ENCODE measurements at regions not wholly inside any gene's neighbourhood (a gene's known extent, or its start where the extent isn't known, plus 50 kb on each side); places are given as distances from the start of the nearest gene placed in this dataset.

GRCh38 chr12:42853370-42854140, 264.0 kb upstream of the PRICKLE1 start:
- DNase-seq (ENCODE audit: low spot score): no peak
- Histone ChIP-seq H3K27ac (no peak overlapping the region), H3K4me3 (no peak overlapping the region)
- TF ChIP-seq, protein P1, sequence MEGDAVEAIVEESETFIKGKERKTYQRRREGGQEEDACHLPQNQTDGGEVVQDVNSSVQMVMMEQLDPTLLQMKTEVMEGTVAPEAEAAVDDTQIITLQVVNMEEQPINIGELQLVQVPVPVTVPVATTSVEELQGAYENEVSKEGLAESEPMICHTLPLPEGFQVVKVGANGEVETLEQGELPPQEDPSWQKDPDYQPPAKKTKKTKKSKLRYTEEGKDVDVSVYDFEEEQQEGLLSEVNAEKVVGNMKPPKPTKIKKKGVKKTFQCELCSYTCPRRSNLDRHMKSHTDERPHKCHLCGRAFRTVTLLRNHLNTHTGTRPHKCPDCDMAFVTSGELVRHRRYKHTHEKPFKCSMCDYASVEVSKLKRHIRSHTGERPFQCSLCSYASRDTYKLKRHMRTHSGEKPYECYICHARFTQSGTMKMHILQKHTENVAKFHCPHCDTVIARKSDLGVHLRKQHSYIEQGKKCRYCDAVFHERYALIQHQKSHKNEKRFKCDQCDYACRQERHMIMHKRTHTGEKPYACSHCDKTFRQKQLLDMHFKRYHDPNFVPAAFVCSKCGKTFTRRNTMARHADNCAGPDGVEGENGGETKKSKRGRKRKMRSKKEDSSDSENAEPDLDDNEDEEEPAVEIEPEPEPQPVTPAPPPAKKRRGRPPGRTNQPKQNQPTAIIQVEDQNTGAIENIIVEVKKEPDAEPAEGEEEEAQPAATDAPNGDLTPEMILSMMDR (IDR thresholded peaks at IDR 0.05): no peak

GRCh38 chr12:42846782-42847181, 257.2 kb upstream of the PRICKLE1 start:
- DNase-seq (ENCODE audit: low spot score): no peak
- no peak overlapping the region for H3K27ac ChIP-seq
- H3K4me3 ChIP-seq: no peak overlapping the region
- TF ChIP-seq, protein P1 (IDR thresholded peaks at IDR 0.05): no peak

DNA sequence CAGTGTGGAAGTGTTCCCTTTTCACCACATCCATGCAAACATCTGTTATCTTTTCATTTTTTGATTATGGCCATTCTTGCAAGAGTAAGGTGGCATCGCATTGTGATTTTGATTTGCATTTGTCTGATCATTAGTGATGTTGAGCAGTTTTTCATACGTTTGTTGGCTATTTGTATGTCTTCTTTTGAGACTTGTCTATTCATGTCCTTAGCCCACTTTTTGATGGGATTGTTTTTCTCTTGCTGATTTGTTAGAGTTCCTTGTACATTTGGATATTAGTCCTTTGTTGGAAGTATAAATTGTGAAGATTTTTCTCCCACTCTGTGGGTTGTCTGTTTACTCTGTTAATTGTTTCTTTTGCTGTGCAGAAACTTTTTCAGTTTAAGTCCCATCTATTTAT, 244.5 kb upstream of the PRICKLE1 start:
- TF ChIP-seq, protein P1 (IDR thresholded peaks at IDR 0.05): no peak
- DNase-seq (ENCODE audit: low spot score): no peak
- Histone ChIP-seq H3K27ac (no peak overlapping the region), H3K4me3 (no peak overlapping the region)

DNA sequence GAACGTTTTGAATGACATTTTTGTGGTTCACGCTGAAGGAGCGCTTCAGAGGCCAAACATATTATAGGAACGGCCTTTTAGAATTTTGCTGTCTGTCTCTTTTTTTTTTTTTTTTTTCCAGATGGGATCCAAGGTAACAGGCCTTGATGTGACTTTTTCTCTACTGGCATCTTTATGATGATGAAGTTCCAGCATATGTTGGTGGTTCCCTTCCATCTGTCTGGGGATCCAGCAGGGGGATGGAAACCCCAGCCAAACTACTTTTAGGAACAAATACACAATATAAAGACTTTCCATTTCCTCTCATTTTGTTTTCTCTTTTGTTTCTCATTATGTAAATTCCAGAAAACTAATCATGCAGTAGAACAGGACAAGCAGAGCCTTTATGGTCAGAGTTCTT, 239.3 kb upstream of the PRICKLE1 start:
- no peak for DNase-seq (ENCODE audit: low spot score)
- H3K4me3 ChIP-seq: no peak overlapping the region
- no peak overlapping the region for H3K27ac ChIP-seq
- TF ChIP-seq, protein P1 (IDR thresholded peaks at IDR 0.05): no peak

DNA sequence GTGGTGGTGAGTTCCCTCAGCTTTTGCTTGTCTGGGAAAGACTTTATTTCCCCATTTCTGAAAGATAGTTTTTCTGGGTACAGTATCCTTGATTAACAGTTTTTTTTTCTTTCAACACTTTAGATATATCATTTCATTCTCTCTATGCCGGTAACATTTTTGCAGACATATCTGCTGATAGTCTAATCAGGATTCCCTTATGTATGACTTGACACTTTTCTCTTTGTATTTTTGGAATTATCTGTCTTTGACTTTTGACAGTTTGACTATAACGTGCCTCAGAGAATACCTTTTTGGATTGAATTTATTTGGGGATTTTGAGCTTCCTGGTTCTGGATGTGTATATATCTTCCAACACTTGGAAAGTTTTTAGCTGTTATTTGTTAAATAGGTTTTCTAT, 234.8 kb upstream of the PRICKLE1 start:
- DNase-seq (ENCODE audit: low spot score): no peak
- Histone ChIP-seq H3K4me3 (no peak overlapping the region), H3K27ac (no peak overlapping the region)
- TF ChIP-seq, protein P1 (IDR thresholded peaks at IDR 0.05): no peak

GRCh38 chr12:42823679-42824078, 234.1 kb upstream of the PRICKLE1 start:
- H3K4me3 ChIP-seq: no peak overlapping the region
- no peak for DNase-seq (ENCODE audit: low spot score)
- H3K27ac ChIP-seq: no peak overlapping the region
- TF ChIP-seq, protein P1 (IDR thresholded peaks at IDR 0.05): no peak

GRCh38 chr12:42819846-42820245, 230.3 kb upstream of the PRICKLE1 start:
- no peak for DNase-seq (ENCODE audit: low spot score)
- Histone ChIP-seq H3K4me3 (no peak overlapping the region), H3K27ac (no peak overlapping the region)
- TF ChIP-seq, protein P1 (IDR thresholded peaks at IDR 0.05): no peak

Measured in coronary artery (tissue), 2 donors.